Psoas muscle (tissue), 7 donors: ENCODE measurements at regions not wholly inside any gene's neighbourhood (a gene's known extent, or its start where the extent isn't known, plus 50 kb on each side); places are given as distances from the start of the nearest gene placed in this dataset.

Experiments
- ATAC-seq, 4 donors: fragments of 200-7000 bp; cut with Tn5 transposase; one replicate each; pipeline ENCODE4 v1.9.1; 2020; ENCODE audit warnings: moderate library complexity in 3 of 4, mild to moderate bottlenecking in 2 of 4
- DNase-seq, 2 donors: peaks; one replicate each; pipeline ENCODE4 v3.0.0-alpha.2; 2020
- H3K27ac ChIP-seq: fragments of 200-600 bp; one replicate; pipeline ENCODE4 v1.8.0; 2022
- H3K27me3 ChIP-seq, 3 donors: fragments of 200-600 bp in 1 of 3; one replicate each; pipeline versions ENCODE4 v1.6.1 to v1.8.0; 2013 to 2022; ENCODE audit warnings: low read length in 2 of 3, mild to moderate bottlenecking in 2 of 3, moderate library complexity in 1 of 3; ENCODE audit not compliant: insufficient read depth in 3 of 3
- H3K36me3 ChIP-seq, 2 donors: fragments of 200-600 bp in 1 of 2; one replicate each; pipeline versions ENCODE4 v1.6.1 to v1.8.0; 2013 to 2022; ENCODE audit warnings: low read depth in 1 of 2, mild to moderate bottlenecking in 1 of 2, moderate library complexity in 1 of 2; ENCODE audit not compliant: insufficient read depth in 1 of 2
- H3K4me1 ChIP-seq: fragments of 200-600 bp; one replicate; pipeline ENCODE4 v1.8.0; 2022
- H3K4me3 ChIP-seq: fragments of 200-600 bp; one replicate; pipeline ENCODE4 v1.8.0; 2022; ENCODE audit warnings: mild to moderate bottlenecking
- H3K9me3 ChIP-seq: fragments of 200-600 bp; one replicate; pipeline ENCODE4 v1.8.0; 2022
- CTCF ChIP-seq: fragments of 200-600 bp; IDR thresholded peaks from one replicate; pipeline ENCODE4 v1.8.0; 2022; ENCODE audit warnings: antibody characterized with exemption
- WGBS, 3 donors: extraction: QIAGEN DNeasy Blood & Tissue Kit; methylation state at CpG; one replicate each; pipeline versions ENCODE4 v1.1.6 to v1.1.7; 2013; 5-methylcytosine and 5-hydroxymethylcytosine counted together
- intact Hi-C, 2 donors: fragments of 100-400 bp; cut with DNase I; formaldehyde crosslinking; loops; one replicate each; pipeline versions ENCODE4 v1.11.0 to v1.14.2; 2022
- donor health status: healthy with polysubstance abuse.
- donor health status: DM: no; HTN: no; CAD: no; lungs with moderate emphysema.
- donor health status: Bipolar disorder and iron deficiency.
- donor health status: healthy.
- donor health status: DM: yes; HTN: yes; CAD: no.
- donor health status: DM: no; HTN: no; CAD: no.
- donor health status: DM: yes; HTN: yes; CAD: no.

- Histone ChIP-seq H3K36me3 (no peaks in the 10 kb centered on the region), H3K4me1 (no peaks in the 10 kb centered on the region), H3K27me3 (no peaks in the 10 kb centered on the region), H3K4me3 (no peak overlapping the region), H3K27ac (no peak overlapping the region), H3K9me3 (no peaks in the 10 kb centered on the region)
- TF ChIP-seq CTCF: no peak
- ATAC-seq (no peak), DNase-seq (no peak)
- WGBS, 3 donors: 62 to 70% (median 65%) methylated on average over 4 of the region's 4 CpGs
- intact Hi-C loops: no loop called here
Measured at GRCh38 chr5:133786420-133786819, 174.1 kb upstream of the FSTL4 start.

DNA sequence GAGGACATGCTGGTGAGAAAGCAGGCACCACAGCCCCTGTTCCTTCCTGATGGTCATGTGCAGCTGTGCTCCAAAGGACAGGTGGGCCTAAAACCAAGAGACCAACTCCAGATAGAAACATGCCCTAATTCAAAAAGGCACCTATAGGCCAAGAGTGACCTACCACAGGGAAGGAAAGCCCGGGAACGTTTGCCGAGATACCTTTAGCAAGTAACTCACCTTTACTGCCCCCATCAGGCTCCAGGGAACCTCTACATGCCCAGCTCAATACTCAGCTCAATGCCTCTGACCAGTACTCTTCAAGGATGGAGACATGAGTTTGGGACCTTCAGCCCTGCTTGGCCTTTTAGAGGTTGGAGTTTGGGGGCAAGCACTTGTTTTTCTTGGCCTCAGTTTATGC lies 172.8 kb upstream of the FSTL4 start:
- Histone ChIP-seq H3K4me3 (no peak overlapping the region), H3K36me3 (no peaks in the 10 kb centered on the region), H3K27me3 (no peaks in the 10 kb centered on the region), H3K9me3 (no peaks in the 10 kb centered on the region), H3K27ac (no peak overlapping the region), H3K4me1 (peaks cover 2% of the 10 kb centered on the region)
- ATAC-seq: no peak
- no peak for DNase-seq
- no peak for TF ChIP-seq CTCF
- 70 to 80% (median 73%) methylated on average over 3 of the region's 3 CpGs for WGBS, 3 donors
- intact Hi-C loops: no loop called here

GRCh38 chr5:133783481-133783880 lies 171.1 kb upstream of the FSTL4 start:
- Histone ChIP-seq H3K27me3 (no peaks in the 10 kb centered on the region), H3K4me3 (no peak overlapping the region), H3K36me3 (no peaks in the 10 kb centered on the region), H3K4me1 (peaks cover 5% of the 10 kb centered on the region), H3K9me3 (no peaks in the 10 kb centered on the region), H3K27ac (no peak overlapping the region)
- DNase-seq (no peak), ATAC-seq (no peak)
- intact Hi-C loops: no loop called here
- 59 to 70% (median 65%) methylated on average over 5 of the region's 5 CpGs for WGBS, 3 donors
- no peak for TF ChIP-seq CTCF

GRCh38 chr5:133782736-133783135 lies 170.4 kb upstream of the FSTL4 start:
- H3K9me3 ChIP-seq: no peaks in the 10 kb centered on the region
- H3K4me1 ChIP-seq: peaks cover 5% of the 10 kb centered on the region
- intact Hi-C loops: no loop called here
- H3K27ac ChIP-seq: no peak overlapping the region
- TF ChIP-seq CTCF: no peak
- H3K4me3 ChIP-seq: no peak overlapping the region
- ATAC-seq: no peak
- no peaks in the 10 kb centered on the region for H3K36me3 ChIP-seq
- no peaks in the 10 kb centered on the region for H3K27me3 ChIP-seq
- no peak for DNase-seq
- WGBS, 3 donors: 87 to 96% (median 94%) methylated on average over 5 of the region's 5 CpGs

DNA sequence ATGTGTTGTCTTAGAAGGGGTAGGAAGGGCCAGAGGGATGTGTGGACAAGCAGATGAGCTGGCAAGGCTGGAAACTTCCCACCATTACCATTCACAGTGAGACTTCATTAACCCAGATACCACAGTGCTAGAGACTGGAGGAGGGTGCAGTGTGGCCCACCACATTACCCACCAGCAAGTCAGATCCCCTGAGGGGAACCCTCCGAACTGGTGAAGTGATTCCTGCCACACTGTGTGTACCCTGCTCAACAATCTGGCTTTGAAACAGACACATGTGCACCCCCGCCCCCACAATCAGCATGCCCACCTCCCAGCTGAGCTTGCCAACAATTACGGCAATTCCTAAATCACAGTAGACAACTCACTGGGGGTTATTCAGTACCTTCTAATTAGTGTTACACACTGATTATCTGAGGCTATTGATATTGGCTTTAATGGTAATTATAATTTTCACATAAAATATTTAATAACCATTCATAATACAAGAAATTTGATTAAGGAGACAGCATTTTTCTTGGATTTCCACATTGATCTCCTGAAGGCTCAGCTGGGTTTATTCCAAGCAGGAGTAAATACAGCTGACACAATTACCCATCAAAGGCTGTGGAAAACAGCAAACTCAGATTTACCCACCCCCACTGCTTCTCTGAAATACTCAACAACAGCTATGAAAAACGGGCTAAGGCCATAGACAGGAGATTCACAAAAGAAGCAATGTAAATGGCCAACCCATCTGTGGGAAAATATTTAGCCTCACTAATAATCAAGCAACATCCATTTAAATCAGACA lies 169.3 kb upstream of the FSTL4 start:
- H3K27me3 ChIP-seq: no peaks in the 10 kb centered on the region
- no peak for TF ChIP-seq CTCF
- DNase-seq (no peak), ATAC-seq (no peak)
- no peak overlapping the region for H3K27ac ChIP-seq
- no peaks in the 10 kb centered on the region for H3K36me3 ChIP-seq
- no peak overlapping the region for H3K4me3 ChIP-seq
- H3K4me1 ChIP-seq: peaks cover 5% of the 10 kb centered on the region
- 83 to 93% (median 83%) methylated on average over 4 of the region's 4 CpGs for WGBS, 3 donors
- intact Hi-C loops: no loop called here
- H3K9me3 ChIP-seq: no peaks in the 10 kb centered on the region
